HepG2 (cell line): ENCODE measurements at regions not wholly inside any gene's neighbourhood (a gene's known extent, or its start where the extent isn't known, plus 50 kb on each side); places are given as distances from the start of the nearest gene placed in this dataset.

Experiments
- MED13 ChIP-seq: sonication (generic); formaldehyde crosslinking; IDR thresholded peaks from 2 replicates; pipeline ENCODE4 v1.5.0; 2020; ENCODE audit warnings: missing genetic modification reagents
- SMAD3 ChIP-seq: sonication (generic); formaldehyde crosslinking; IDR thresholded peaks from 2 replicates; pipeline ENCODE4 v1.4.0; 2020; ENCODE audit warnings: missing genetic modification reagents
- TBX3 ChIP-seq: fragments of 450-650 bp; IDR thresholded peaks from 2 replicates; pipeline ENCODE4 v1.6.1; 2017; ENCODE audit warnings: antibody characterized with exemption, mild to moderate bottlenecking, inconsistent platforms, borderline replicate concordance
- ZBTB40 ChIP-seq, 2 experiments: fragments of 450-650 bp in 1 of 2; sonication (generic) in 1 of 2; formaldehyde crosslinking in 1 of 2; IDR thresholded peaks; 2 replicates each; pipeline versions ENCODE4 v1.6.1 to v1.8.0; 2016 to 2022; ENCODE audit warnings: antibody characterized with exemption in 1 of 2, mild to moderate bottlenecking in 1 of 2, missing genetic modification reagents in 1 of 2
- ZNF263 ChIP-seq: sonication (generic); formaldehyde crosslinking; IDR thresholded peaks from 2 replicates; pipeline ENCODE4 v1.4.0; 2020; ENCODE audit warnings: missing genetic modification reagents
- ZNF766 ChIP-seq: sonication (generic); formaldehyde crosslinking; IDR thresholded peaks from 2 replicates; pipeline ENCODE4 v1.5.0; 2020; ENCODE audit warnings: missing genetic modification reagents, borderline replicate concordance
- TF ChIP-seq, protein P1 (sequence below): sonication (generic); formaldehyde crosslinking; IDR thresholded peaks from 2 replicates; pipeline ENCODE4 v1.4.0; 2020; ENCODE audit warnings: mild to moderate bottlenecking, missing genetic modification reagents

DNA sequence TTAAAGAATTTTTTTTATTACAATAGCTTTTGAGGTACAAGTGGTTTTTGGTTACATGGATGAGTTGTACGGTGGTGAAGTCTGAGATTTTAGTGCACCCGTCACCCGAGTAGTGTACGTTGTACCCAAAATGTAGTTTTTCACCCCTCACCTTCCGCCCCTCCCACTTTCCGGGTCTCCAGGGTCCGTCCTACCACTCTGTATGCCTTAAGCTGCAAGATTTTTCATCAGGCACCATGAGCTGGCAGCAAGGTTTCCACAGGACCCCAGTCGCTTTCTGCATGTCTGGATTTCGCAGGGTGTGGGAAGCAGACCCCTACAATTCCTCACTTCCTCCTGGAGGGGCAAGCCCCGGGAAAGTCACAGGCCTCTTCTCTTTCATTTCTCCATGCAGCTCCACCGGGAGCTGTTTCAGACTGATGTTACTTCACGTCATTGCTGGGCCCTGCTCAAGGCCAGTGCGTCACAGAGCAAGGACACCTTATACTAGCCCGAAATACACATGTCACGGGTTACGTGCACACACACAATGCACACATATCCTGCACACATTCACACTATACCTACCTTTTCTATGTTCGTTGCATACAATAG, 179.1 kb downstream of the ZFP36L2 start (continued):
- no peak for TF ChIP-seq ZBTB40 (IDR thresholded peaks at IDR 0.05)
- TF ChIP-seq ZBTB40 (CRISPR knock-in tag; IDR thresholded peaks at IDR 0.05), result no peak
- TF ChIP-seq, protein P1, sequence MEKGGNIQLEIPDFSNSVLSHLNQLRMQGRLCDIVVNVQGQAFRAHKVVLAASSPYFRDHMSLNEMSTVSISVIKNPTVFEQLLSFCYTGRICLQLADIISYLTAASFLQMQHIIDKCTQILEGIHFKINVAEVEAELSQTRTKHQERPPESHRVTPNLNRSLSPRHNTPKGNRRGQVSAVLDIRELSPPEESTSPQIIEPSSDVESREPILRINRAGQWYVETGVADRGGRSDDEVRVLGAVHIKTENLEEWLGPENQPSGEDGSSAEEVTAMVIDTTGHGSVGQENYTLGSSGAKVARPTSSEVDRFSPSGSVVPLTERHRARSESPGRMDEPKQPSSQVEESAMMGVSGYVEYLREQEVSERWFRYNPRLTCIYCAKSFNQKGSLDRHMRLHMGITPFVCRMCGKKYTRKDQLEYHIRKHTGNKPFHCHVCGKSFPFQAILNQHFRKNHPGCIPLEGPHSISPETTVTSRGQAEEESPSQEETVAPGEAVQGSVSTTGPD (CRISPR knock-in tag), result no peak
- TF ChIP-seq SMAD3, result no peak
- 0 out of 2 replicates have a peak, but pooled peaks have one; percentile 17 for TF ChIP-seq TBX3
- no peak for TF ChIP-seq ZNF766 (CRISPR knock-in tag)
- no peak for TF ChIP-seq ZNF263 (CRISPR knock-in tag)
- no peak for TF ChIP-seq MED13 (CRISPR knock-in tag)
